Mucosa of descending colon (tissue), 3 donors: ENCODE measurements at regions not wholly inside any gene's neighbourhood (a gene's known extent, or its start where the extent isn't known, plus 50 kb on each side); places are given as distances from the start of the nearest gene placed in this dataset.

Experiments used
- ATAC-seq: fragments of 200-7000 bp; cut with Tn5 transposase; one replicate; pipeline ENCODE4 v1.9.1; 2020; ENCODE audit warnings: mild to moderate bottlenecking, moderate library complexity
- DNase-seq, 3 donors: peaks; one replicate each; pipeline ENCODE4 v3.0.0-alpha.2; 2020
- H3K36me3 ChIP-seq: fragments of 200-600 bp; one replicate; pipeline ENCODE4 v1.8.0; 2021; ENCODE audit warnings: low read depth, mild to moderate bottlenecking
- H3K4me1 ChIP-seq: fragments of 200-600 bp; one replicate; pipeline ENCODE4 v1.8.0; 2021; ENCODE audit warnings: low read depth, mild to moderate bottlenecking
- H3K4me3 ChIP-seq: fragments of 200-600 bp; one replicate; pipeline ENCODE4 v1.8.0; 2021; ENCODE audit warnings: mild to moderate bottlenecking
- H3K9me3 ChIP-seq: fragments of 200-600 bp; one replicate; pipeline ENCODE4 v1.8.0; 2021; ENCODE audit warnings: mild to moderate bottlenecking
- CTCF ChIP-seq: fragments of 200-600 bp; IDR thresholded peaks from one replicate; pipeline ENCODE4 v1.8.0; 2022; ENCODE audit warnings: antibody characterized with exemption, mild to moderate bottlenecking
- intact Hi-C, 2 donors: fragments of 100-400 bp; cut with DNase I in 1 of 2; cut with micrococcal nuclease in 1 of 2; formaldehyde crosslinking; loops; one replicate each; pipeline versions ENCODE4 v1.11.0 to v1.11.1; 2022; cut with DNase I, micrococcal nuclease
- donor health status: DM: no; HTN: no; CAD: no; lungs with moderate emphysema.
- donor health status: DM: no; HTN: no; CAD: no.
- donor health status: DM: no; HTN: yes; CAD: no.

GRCh38 chr2:67724261-67724660 lies 327.1 kb downstream of the ETAA1 start:
- no peaks in the 10 kb centered on the region for H3K36me3 ChIP-seq
- no peak for TF ChIP-seq CTCF
- no peak for DNase-seq
- H3K9me3 ChIP-seq, result no peaks in the 10 kb centered on the region
- no peak overlapping the region for H3K4me3 ChIP-seq
- no peak for ATAC-seq
- intact Hi-C loops, result no loop called here
- H3K4me1 ChIP-seq, result no peaks in the 10 kb centered on the region

- Histone ChIP-seq H3K4me3 (no peak overlapping the region), H3K4me1 (no peaks in the 10 kb centered on the region), H3K36me3 (no peaks in the 10 kb centered on the region), H3K9me3 (no peaks in the 10 kb centered on the region)
- TF ChIP-seq CTCF, result no peak
- ATAC-seq (peak; percentile 49), DNase-seq (no peak)
- intact Hi-C loops, result no loop called here
Observed at GRCh38 chr2:67725731-67726130, 328.6 kb downstream of the ETAA1 start.

GRCh38 chr2:67726416-67726815 lies 329.3 kb downstream of the ETAA1 start:
- H3K36me3 ChIP-seq, result no peaks in the 10 kb centered on the region
- no peak for TF ChIP-seq CTCF
- no peaks in the 10 kb centered on the region for H3K4me1 ChIP-seq
- DNase-seq (peak in 1 of 3 donors; percentile 12), ATAC-seq (peak; percentile 85)
- intact Hi-C loops, result no loop called here
- no peaks in the 10 kb centered on the region for H3K9me3 ChIP-seq
- no peak overlapping the region for H3K4me3 ChIP-seq

- no peaks in the 10 kb centered on the region for H3K36me3 ChIP-seq
- H3K9me3 ChIP-seq, result no peaks in the 10 kb centered on the region
- ATAC-seq, result no peak
- intact Hi-C loops, result no loop called here
- no peak overlapping the region for H3K4me3 ChIP-seq
- TF ChIP-seq CTCF, result no peak
- DNase-seq, result no peak
- H3K4me1 ChIP-seq, result no peaks in the 10 kb centered on the region
Observed at GRCh38 chr2:67727131-67727530, 330.0 kb downstream of the ETAA1 start.

- no peaks in the 10 kb centered on the region for H3K36me3 ChIP-seq
- no peaks in the 10 kb centered on the region for H3K4me1 ChIP-seq
- no peak overlapping the region for H3K4me3 ChIP-seq
- intact Hi-C loops, result no loop called here
- no peak for TF ChIP-seq CTCF
- DNase-seq, result no peak
- H3K9me3 ChIP-seq, result no peaks in the 10 kb centered on the region
- no peak for ATAC-seq
Observed at GRCh38 chr2:67727623-67728022, 330.5 kb downstream of the ETAA1 start.

GRCh38 chr2:67729474-67729873 lies 332.3 kb downstream of the ETAA1 start:
- no peaks in the 10 kb centered on the region for H3K9me3 ChIP-seq
- H3K4me3 ChIP-seq, result no peak overlapping the region
- no peaks in the 10 kb centered on the region for H3K36me3 ChIP-seq
- H3K4me1 ChIP-seq, result no peaks in the 10 kb centered on the region
- ATAC-seq (no peak), DNase-seq (no peak)
- TF ChIP-seq CTCF, result no peak
- intact Hi-C loops, result no loop called here
